SK-N-SH (cell line): ENCODE measurements at regions not wholly inside any gene's neighbourhood (a gene's known extent, or its start where the extent isn't known, plus 50 kb on each side); places are given as distances from the start of the nearest gene placed in this dataset.

ENCODE experiments used
- CTCF ChIP-seq: fragments of 200-600 bp; sonication (generic); IDR thresholded peaks from 2 replicates; pipeline ENCODE4 v1.6.1; 2017; ENCODE audit warnings: antibody characterized with exemption, mild to moderate bottlenecking, moderate library complexity
- EP300 ChIP-seq, 2 experiments: IDR thresholded peaks; 2 replicates each; pipeline versions ENCODE4 v1.4.0 to v1.6.1; 2012; ENCODE audit warnings: borderline replicate concordance in 1 of 2, low read depth in 1 of 2, low read length in 1 of 2
- FOSL2 ChIP-seq: IDR thresholded peaks from 2 replicates; pipeline ENCODE4 v1.4.0; 2012; ENCODE audit warnings: low read depth, mild to moderate bottlenecking, moderate library complexity, borderline replicate concordance
- FOXM1 ChIP-seq: IDR thresholded peaks from 2 replicates; pipeline ENCODE4 v1.4.0; 2012; ENCODE audit warnings: low read depth, mild to moderate bottlenecking
- MAX ChIP-seq: IDR thresholded peaks from 2 replicates; pipeline ENCODE4 v1.4.0; 2012; ENCODE audit warnings: low read depth
- POLR2AphosphoS5 ChIP-seq: IDR thresholded peaks from 2 replicates; pipeline ENCODE4 v1.6.1; 2012; ENCODE audit warnings: low read depth, low read length
- RFX5 ChIP-seq: IDR thresholded peaks from 2 replicates; pipeline ENCODE4 v1.6.1; 2012; ENCODE audit warnings: mild to moderate bottlenecking, improper control_type of control experiment, low read length
- SIN3A ChIP-seq: IDR thresholded peaks from 2 replicates; pipeline ENCODE4 v1.6.1; 2012; ENCODE audit warnings: low read depth, mild to moderate bottlenecking, low read length, moderate library complexity, borderline replicate concordance

- TF ChIP-seq CTCF = no peak
- no peak for TF ChIP-seq SIN3A
- no peak for TF ChIP-seq FOXM1
- no peak for TF ChIP-seq FOSL2
- no peak for TF ChIP-seq MAX
- no peak for TF ChIP-seq RFX5
- no peak for TF ChIP-seq EP300 (IDR thresholded peaks at IDR 0.05; ENCODE audit: borderline replicate concordance in 1 of 2, low read depth in 1 of 2, low read length in 1 of 2)
- no peak for TF ChIP-seq POLR2AphosphoS5
Observed at GRCh38 chr1:238484121-238484520, 593.4 kb upstream of the ZP4 start.
